ENCODE measurements at regions not wholly inside any gene's neighbourhood (a gene's known extent, or its start where the extent isn't known, plus 50 kb on each side); places are given as distances from the start of the nearest gene placed in this dataset.

- no peak for TF ChIP-seq EZH2phosphoT487 (IDR thresholded peaks at IDR 0.05; ENCODE audit: borderline replicate concordance, low read depth, low read length)
- TF ChIP-seq CTCF (conservative IDR thresholded peaks at IDR 0.05; ENCODE audit: low read length) = no peak
Measured at GRCh38 chr13:19103140-19103539, 78.5 kb downstream of the TUBA3C start.

Data from OCI-LY7 (cell line).